Fibroblast of lung (primary cell): ENCODE measurements at regions not wholly inside any gene's neighbourhood (a gene's known extent, or its start where the extent isn't known, plus 50 kb on each side); places are given as distances from the start of the nearest gene placed in this dataset.

ENCODE experiments used
- DNase-seq, 2 donors: peaks; one replicate each; pipeline versions ENCODE4 v3.0.0 to v3.0.0-alpha.2; 2010; ENCODE audit warnings: low read depth in 2 of 2
- H2AFZ ChIP-seq: 2 replicates; pipeline ENCODE4 v1.5.1; 2012; ENCODE audit warnings: low read length, control low read depth, inconsistent platforms
- H3K27ac ChIP-seq: 2 replicates; pipeline ENCODE4 v1.5.1; 2011; ENCODE audit warnings: low read length, control low read depth; ENCODE audit not compliant: insufficient read depth
- H3K27me3 ChIP-seq: 2 replicates; pipeline ENCODE4 v1.5.1; 2011; ENCODE audit warnings: mild to moderate bottlenecking, low read length; ENCODE audit not compliant: control insufficient read depth, insufficient read depth
- H3K36me3 ChIP-seq: 2 replicates; pipeline ENCODE4 v1.5.1; 2011; ENCODE audit warnings: low read length; ENCODE audit not compliant: control insufficient read depth, insufficient read depth
- H3K4me1 ChIP-seq: 2 replicates; pipeline ENCODE4 v1.5.1; 2011; ENCODE audit warnings: low read length; ENCODE audit not compliant: control insufficient read depth, insufficient read depth; ENCODE audit errors: extremely low read depth
- H3K4me2 ChIP-seq: 2 replicates; pipeline ENCODE4 v1.5.1; 2011; ENCODE audit warnings: low read length, control low read depth; ENCODE audit not compliant: insufficient read depth; ENCODE audit errors: extremely low read depth
- H3K4me3 ChIP-seq, 4 experiments: fragments of 200-600 bp in 1 of 4; sonication (generic) in 1 of 4; replicated peaks in 1 of 4; 2 replicates each; pipeline ENCODE4 v1.5.1; 2011 to 2016; ENCODE audit warnings: low read length in 4 of 4, low read depth in 3 of 4, mild to moderate bottlenecking in 3 of 4, control low read depth in 2 of 4, inconsistent platforms in 1 of 4, mixed read lengths in 1 of 4; ENCODE audit not compliant: insufficient read depth in 1 of 4; ENCODE audit errors: control extremely low read depth in 1 of 4
- H3K79me2 ChIP-seq: 2 replicates; pipeline ENCODE4 v1.5.1; 2012; ENCODE audit warnings: mild to moderate bottlenecking, low read length, inconsistent platforms; ENCODE audit not compliant: control insufficient read depth, insufficient read depth
- H3K9ac ChIP-seq: 2 replicates; pipeline ENCODE4 v1.5.1; 2011; ENCODE audit warnings: mild to moderate bottlenecking, low read length, control low read depth; ENCODE audit not compliant: insufficient read depth
- H3K9me3 ChIP-seq: 2 replicates; pipeline ENCODE4 v1.5.1; 2012; ENCODE audit warnings: low read depth, low read length; ENCODE audit not compliant: control insufficient read depth, insufficient read depth
- H4K20me1 ChIP-seq: 2 replicates; pipeline ENCODE4 v1.5.1; 2011; ENCODE audit warnings: low read length; ENCODE audit not compliant: control insufficient read depth, insufficient read depth; ENCODE audit errors: extremely low read depth
- CTCF ChIP-seq, 2 donors: IDR thresholded peaks in 1 of 2; conservative IDR thresholded peaks in 1 of 2; 1 replicate in 1 of 2; 2 replicates in 1 of 2; pipeline ENCODE4 v1.5.1; 2011 to 2012; ENCODE audit warnings: low read length in 2 of 2, control low read depth in 1 of 2, inconsistent platforms in 1 of 2, low read depth in 1 of 2, mild to moderate bottlenecking in 1 of 2
- EZH2 ChIP-seq: IDR thresholded peaks from 2 replicates; pipeline ENCODE4 v1.5.1; 2012; ENCODE audit warnings: low read length, control low read depth, mild to moderate bottlenecking; ENCODE audit errors: missing control alignments

- H3K27ac ChIP-seq, result no peak overlapping the region
- no peak for DNase-seq
- no peaks in the 10 kb centered on the region for H3K27me3 ChIP-seq
- no peak for TF ChIP-seq CTCF (conservative IDR thresholded peaks at IDR 0.05 in 1 of 2, IDR thresholded peaks at IDR 0.05 in 1 of 2; ENCODE audit: low read depth in 1 of 2, low read length in 2 of 2)
- TF ChIP-seq EZH2, result no peak
- no peak overlapping the region for H2AFZ ChIP-seq
- no peaks in the 10 kb centered on the region for H3K9me3 ChIP-seq
- no peaks in the 10 kb centered on the region for H4K20me1 ChIP-seq
- no peak overlapping the region for H3K4me2 ChIP-seq
- H3K9ac ChIP-seq, result no peak overlapping the region
- H3K36me3 ChIP-seq, result no peaks in the 10 kb centered on the region
- no peaks in the 10 kb centered on the region for H3K79me2 ChIP-seq
- H3K4me3 ChIP-seq, result no peak overlapping the region
- peaks cover 8% of the 10 kb centered on the region for H3K4me1 ChIP-seq
Observed at GRCh38 chr3:107989661-107990060, 101.2 kb downstream of the CD47 start.

GRCh38 chr3:107988460-107989175 is 102.2 kb downstream of the CD47 start:
- peaks cover 8% of the 10 kb centered on the region for H3K4me1 ChIP-seq
- no peak overlapping the region for H2AFZ ChIP-seq
- H3K9me3 ChIP-seq, result no peaks in the 10 kb centered on the region
- H3K27ac ChIP-seq, result no peak overlapping the region
- H3K9ac ChIP-seq, result no peak overlapping the region
- no peak overlapping the region for H3K4me2 ChIP-seq
- DNase-seq, result peak; percentile 59 to 73
- H3K36me3 ChIP-seq, result no peaks in the 10 kb centered on the region
- H3K4me3 ChIP-seq, result no peak overlapping the region
- H4K20me1 ChIP-seq, result no peaks in the 10 kb centered on the region
- no peak for TF ChIP-seq EZH2
- TF ChIP-seq CTCF (conservative IDR thresholded peaks at IDR 0.05 in 1 of 2, IDR thresholded peaks at IDR 0.05 in 1 of 2; ENCODE audit: low read depth in 1 of 2, low read length in 2 of 2), result no peak
- no peaks in the 10 kb centered on the region for H3K27me3 ChIP-seq
- no peaks in the 10 kb centered on the region for H3K79me2 ChIP-seq

- H3K9ac ChIP-seq, result no peak overlapping the region
- TF ChIP-seq CTCF (conservative IDR thresholded peaks at IDR 0.05 in 1 of 2, IDR thresholded peaks at IDR 0.05 in 1 of 2; ENCODE audit: low read depth in 1 of 2, low read length in 2 of 2), result no peak
- no peak for TF ChIP-seq EZH2
- DNase-seq, result peak; percentile 97 to 98
- H3K27ac ChIP-seq, result peak overlapping the region; percentile 49
- no peaks in the 10 kb centered on the region for H3K27me3 ChIP-seq
- no peak overlapping the region for H3K4me3 ChIP-seq
- no peaks in the 10 kb centered on the region for H4K20me1 ChIP-seq
- H3K4me1 ChIP-seq, result peaks cover 8% of the 10 kb centered on the region
- no peak overlapping the region for H2AFZ ChIP-seq
- H3K36me3 ChIP-seq, result no peaks in the 10 kb centered on the region
- no peaks in the 10 kb centered on the region for H3K79me2 ChIP-seq
- peak overlapping the region; percentile 4 for H3K4me2 ChIP-seq
- no peaks in the 10 kb centered on the region for H3K9me3 ChIP-seq
Observed at GRCh38 chr3:107987036-107987939, 103.5 kb downstream of the CD47 start.
